HG03575 (cell line): ENCODE measurements at regions not wholly inside any gene's neighbourhood (a gene's known extent, or its start where the extent isn't known, plus 50 kb on each side); places are given as distances from the start of the nearest gene placed in this dataset.
"Not testable (repeated sequence)": the region's sequence is repeated elsewhere in the genome, so short reads cannot be mapped to it uniquely, and the experiment has no call there.

Source experiments
- ATAC-seq: cut with Tn5 transposase; IDR thresholded peaks from one replicate; pipeline ENCODE4 v1.9.1; 2021; ENCODE audit not compliant: unreplicated experiment, insufficient number of reproducible peaks, low FRiP score; ENCODE audit errors: extremely low read depth

DNA sequence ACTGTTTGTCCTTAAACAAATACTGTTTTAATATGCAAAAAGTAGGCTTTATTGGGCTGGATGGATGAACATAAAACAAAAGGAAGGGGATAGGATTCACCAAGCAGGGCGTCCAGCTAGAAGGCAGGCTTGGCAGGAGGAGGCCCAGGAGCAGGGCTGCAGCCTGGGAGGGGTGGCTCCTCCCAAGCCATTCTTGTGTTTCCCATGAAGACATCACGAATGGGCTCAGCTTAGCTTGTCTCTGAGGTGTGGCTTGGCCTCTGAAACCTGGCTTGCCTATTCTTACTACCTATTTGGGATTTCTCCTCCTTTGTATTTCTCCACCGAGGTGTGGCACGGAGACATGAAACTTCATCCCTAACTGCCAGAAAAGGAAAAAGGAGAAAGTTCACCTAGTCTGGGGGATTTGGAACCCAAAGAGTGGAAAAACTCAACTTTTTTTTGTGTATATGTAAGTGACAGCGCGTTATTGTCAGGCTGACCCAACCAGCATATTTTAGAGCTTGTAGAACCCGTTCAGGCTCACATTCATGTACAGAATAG lies 481.9 kb upstream of the SPRED2 start:
- no peak for ATAC-seq

DNA sequence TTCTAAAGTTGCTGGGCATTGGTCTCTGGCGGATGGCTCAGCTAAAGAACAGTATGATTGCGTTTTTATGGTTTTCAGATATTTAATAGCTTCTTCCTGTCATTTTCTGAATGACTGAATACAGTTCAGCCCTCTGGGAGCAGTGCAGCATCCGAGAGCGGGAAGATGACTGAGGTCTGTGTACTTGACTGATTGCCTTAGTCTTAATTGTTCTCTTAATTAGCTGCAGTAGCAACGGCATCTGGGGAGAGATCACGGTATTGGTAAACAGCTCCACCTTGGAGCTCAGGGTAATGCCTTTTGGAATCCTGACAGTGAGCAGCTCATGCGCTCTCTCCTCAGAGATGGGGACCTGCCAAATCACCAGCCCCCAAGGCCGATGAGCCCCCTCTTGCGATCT lies 481.4 kb upstream of the SPRED2 start:
- ATAC-seq, result no peak

DNA sequence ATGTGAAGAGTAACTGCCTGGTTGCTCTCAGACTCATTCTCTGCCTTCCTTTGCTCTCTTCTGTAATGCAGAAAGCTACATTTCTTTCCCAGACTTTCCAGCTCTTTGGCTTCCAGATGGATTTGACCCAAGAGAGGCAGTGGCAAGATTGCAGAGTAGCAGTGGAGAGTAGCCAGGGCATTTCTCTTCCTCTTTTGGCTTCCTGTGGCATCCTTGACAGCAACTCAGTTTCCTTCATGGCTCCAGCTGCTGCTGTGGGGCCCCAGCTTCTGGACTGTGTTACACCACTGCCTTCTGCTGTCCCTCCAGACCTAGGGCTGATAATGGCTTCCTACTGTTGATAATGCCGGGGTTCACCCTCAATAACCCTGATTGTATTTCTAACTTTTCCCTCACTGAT lies 469.4 kb upstream of the SPRED2 start:
- ATAC-seq, result no peak

DNA sequence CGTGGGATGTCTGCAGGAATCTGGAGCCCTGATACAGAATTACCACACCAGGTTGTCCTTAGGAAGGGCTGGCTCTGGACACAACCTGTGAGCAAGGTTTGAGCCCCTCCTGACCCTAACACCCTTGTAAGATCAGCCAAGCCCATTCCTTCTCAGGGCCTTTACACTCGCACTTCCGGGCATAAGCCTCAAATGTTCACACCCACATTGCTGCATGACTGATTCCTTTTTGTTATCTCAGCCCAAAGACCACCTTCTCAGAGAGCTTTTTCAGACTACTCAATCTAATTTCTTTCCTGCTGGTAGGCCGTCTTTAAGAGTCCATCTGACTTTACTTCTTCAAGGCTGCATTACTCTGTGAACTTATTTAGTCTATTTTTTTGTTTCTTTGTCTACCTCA lies 464.0 kb upstream of the SPRED2 start:
- ATAC-seq, result no peak

DNA sequence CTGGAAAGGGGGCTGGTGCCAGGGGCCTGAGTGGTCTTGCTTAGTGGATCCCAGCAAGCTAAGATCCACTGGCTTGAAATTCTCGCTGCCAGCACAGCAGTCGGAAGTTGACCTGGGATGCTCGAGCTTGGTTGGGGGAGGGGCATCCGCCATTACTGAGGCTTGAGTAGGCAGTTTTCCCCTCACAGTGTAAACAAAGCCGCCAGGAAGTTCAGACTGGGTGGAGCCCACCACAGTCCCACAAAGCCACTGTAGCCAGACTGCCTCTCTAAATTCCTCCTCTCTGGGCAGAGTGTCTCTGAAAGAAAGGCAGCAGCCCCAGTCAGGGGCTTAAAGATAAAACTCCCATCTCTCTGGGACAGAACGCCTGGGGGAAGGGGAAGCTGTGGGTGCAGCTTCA lies 457.7 kb upstream of the SPRED2 start:
- ATAC-seq, result not testable (repeated sequence)

DNA sequence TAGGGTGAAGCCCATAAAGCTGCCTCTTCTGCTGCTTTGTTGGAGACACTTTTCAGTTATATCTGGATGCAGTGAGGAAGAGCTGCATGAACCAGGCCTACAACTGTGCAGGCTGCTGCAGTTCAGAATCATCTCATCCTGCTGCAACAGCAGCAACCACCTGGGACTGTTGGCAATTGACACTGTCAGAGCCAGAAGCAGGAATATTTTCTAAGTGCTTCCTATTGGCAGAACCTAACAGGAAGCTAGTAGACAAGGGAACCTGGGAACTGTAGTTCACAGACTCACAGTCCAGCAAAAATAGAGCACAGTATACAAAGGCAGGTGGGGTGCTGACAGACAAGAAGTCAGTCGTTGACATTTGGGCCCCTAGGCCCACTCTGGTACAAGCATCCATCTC lies 452.9 kb upstream of the SPRED2 start:
- no peak for ATAC-seq

DNA sequence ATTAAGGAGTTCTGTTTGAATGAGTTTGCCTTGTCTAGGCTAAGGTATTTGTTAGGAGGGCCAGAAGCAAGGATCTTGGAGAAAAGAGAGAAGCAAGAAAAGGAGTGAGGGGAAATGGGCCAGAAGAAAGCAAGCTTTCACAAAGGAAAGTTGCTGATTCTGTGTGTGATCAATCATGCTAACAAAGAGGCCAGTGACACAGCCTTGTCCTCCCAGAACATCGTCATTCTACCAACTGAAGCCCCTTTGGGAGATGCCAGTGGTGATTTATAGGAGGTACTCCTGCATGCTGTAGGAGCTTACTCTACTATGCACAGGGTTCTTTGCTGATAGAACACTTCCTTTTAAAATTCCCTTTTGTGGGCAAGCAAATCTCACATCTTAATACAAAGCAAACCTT lies 449.2 kb upstream of the SPRED2 start:
- no peak for ATAC-seq

DNA sequence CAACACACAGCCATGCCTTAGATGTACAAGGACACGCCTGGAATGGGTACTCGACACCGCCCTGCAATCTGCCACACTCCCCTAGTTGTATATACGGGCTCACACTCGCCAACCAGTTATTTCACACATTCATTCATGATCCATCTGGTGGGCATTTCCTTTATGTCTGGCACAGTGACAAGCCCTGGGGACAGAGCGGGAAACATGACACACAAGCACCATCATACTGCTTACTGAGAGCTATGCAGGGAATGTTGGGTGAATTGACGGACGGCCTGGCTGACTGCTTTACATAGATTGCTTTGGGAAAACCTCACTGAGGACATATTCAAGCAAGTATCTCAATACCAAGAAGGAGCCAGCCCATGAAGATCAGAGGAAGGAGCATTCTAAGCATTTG lies 448.0 kb upstream of the SPRED2 start:
- ATAC-seq, result no peak

DNA sequence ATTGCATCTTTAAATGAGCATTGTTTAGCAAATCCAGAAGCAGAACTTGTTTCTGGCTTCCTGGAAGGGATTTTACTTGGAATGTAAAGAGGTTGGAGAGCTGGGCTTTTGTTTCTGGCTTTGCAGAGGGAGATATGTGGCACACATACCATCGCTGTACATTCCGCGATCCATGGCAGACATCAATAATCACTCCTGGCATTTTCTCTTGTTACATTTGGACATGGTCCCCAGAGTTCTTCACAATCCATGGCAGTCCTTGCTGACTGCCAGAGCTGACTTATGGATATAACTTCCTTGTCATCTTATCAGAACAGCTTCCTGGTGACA lies 445.6 kb upstream of the SPRED2 start:
- no peak for ATAC-seq

DNA sequence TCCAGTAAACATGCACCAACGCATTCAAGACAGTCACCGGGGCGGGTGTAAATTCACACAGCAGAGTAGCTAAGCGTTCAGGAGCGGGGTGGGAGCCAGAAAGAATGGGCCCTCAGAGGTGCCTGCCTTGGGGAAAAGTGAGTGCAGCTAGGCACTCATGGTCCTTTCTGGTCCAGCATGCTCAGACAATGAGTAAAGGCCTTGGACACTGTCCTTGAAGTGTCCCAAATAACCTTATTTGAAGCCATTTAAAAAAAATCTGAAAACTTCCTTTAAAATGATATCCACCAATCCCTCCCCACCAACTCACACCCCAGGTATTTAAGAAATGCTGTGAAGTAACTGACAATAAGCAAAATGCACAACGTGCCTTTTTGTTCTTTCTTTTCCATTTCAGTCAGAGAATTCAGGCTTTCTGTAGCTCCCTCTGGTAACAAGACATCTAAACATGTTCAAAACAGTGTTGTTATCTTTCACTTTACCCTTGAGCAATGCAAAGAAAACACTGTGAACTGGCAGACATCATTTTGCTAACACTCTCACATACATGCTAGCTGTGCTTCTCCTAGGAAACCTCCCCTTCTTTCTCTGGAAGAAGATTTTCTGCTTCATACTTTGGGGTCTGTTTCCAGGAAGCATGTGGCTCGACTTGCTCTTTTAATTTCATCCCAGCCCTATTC lies 445.1 kb upstream of the SPRED2 start:
- no peak for ATAC-seq

DNA sequence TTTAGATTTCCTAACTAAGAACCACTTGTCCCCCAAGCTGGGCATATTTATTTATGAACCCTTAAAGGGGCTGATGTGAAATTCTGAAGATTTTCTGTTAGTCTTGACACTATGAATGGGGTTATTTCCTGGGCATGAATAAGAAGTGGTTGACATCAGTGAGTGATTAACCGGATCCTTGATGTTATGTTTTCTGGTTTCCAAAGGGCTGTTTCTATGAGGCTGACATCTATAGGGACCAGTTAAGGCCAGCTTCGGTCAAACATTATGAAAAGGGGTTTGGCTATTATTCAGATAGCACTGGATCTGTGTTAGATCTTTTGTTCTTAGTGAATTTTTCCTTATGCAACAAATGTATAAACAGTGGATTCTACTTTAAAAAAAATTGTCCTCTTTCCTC lies 443.7 kb upstream of the SPRED2 start:
- ATAC-seq, result no peak

DNA sequence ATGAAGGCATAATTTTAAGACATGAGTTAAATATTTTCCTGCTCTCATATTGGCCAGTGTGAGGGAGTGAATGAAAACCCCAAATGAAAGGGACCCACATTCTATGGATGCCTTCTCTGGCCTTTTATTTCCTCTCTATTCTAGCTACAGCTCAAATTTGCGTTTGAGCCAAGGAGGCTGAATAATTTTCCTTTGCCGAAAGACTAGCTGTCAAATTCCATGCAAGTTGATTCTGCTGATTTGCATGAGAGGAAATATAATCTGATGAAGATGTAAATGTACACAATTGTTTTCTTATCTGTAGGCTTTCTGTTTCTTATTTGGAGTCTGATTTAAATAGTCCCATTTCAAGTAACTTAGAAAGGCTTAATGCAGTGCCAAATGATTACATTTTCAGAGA lies 438.4 kb upstream of the SPRED2 start:
- no peak for ATAC-seq

DNA sequence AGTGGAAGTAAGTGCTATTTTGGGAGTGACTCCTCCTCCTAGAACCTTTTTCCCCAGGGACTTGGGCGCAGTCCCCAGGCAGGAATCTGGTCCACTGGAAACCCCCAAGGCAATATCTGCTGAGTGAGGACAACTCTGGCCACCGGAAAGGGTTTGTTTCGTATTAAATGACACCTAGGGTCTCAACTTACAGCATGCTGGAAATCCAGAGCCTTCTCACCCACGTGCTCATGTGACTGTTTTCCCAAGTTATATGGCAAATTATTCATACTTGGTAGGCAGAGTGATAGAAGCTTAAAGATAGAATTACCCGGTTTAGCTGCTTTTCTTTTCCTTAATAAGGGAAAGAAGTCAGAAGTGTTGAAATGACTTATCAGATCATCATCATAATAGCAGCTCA lies 436.9 kb upstream of the SPRED2 start:
- ATAC-seq, result no peak

DNA sequence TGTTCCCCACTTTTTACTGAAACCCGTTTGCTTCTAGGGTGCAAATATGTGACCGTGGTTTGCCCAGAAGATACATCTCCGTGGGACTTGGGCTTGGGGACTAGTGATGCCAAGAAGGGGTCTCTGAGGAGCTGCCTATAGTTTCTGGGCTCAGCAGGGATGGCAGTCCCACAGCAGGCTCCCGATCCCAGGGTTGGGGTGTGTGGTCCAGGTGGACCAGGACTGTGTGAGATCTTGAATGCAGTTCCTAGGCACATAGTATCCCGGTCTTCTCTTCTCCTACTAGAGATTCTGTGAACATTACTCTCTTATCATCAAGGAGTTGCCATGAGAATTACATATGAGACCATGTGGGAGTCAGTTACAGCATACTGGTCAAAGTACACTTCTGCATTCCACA lies 435.8 kb upstream of the SPRED2 start:
- ATAC-seq, result no peak

DNA sequence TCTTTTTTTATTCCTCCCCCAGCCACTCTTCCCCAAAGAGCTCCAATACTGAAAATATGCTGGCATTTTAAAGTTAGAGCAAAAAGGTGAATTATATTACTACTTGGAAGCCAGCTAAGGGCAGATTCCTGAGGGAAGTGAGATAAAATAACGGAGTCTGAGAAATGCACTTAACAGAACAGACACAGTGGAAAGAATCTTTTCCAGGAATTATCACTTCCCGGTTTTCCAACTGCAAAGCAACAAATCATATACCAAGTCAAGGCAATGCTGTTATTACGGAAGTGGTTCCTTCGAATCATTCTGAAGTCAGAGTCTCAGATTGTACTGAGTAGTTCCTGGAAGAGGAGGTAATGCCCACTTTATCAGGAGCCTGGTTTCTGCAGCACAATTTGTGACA lies 435.0 kb upstream of the SPRED2 start:
- ATAC-seq, result no peak

DNA sequence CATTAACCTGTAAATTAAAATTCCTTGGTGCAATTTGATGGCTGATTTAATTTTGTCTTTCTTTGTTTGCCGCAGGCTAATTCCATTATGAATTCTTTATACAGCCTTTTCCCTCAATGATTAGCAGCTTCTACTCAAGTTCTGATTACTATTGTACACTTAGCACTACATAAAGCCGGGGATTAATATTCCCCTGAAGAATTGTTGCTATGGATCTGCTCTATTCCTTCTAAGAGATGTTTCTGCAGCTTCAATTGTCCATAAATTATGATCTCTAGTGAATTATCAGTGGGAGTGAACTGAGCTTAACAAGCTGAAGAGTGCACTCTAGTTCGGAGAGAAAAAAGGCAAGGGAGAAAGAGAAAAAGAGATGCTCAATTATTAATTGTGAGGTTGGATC lies 433.7 kb upstream of the SPRED2 start:
- no peak for ATAC-seq

DNA sequence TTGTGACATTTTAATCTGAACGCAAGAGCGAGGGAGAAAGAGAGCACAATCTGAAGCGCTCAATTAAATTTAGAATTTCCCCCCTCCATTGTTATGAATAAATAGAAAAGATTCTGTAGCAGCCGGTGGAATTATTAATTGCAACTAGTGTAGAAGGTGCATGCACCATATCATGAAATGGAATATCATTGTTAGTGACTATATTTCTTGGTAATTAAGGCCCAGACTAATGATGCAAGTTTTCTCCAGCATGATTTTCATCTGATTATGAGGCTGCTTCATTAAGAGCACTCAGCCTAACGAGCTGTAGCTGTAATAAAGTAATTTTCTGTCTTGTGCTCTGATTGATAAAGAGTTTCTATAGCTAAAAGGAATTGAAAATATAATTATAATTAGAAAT lies 432.2 kb upstream of the SPRED2 start:
- no peak for ATAC-seq

DNA sequence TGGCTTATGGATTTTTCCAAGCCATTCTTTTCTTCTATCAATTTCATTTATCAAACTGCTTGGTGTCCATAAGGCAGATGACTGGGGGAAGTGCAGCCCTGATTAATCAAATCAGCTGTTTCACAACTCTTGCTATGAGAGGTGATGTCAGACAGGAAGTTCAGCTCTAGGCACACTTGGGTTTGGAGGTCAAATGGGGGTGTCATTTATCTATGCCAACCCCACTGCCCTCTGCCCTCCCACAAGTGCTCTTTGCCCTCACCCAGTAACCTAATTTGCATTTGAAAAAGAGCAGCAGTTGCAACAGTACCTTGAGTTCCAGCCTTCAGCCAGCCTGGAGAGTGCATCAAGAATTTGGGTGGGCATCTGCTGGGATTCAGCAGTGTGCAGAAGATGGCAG lies 431.3 kb upstream of the SPRED2 start:
- no peak for ATAC-seq

DNA sequence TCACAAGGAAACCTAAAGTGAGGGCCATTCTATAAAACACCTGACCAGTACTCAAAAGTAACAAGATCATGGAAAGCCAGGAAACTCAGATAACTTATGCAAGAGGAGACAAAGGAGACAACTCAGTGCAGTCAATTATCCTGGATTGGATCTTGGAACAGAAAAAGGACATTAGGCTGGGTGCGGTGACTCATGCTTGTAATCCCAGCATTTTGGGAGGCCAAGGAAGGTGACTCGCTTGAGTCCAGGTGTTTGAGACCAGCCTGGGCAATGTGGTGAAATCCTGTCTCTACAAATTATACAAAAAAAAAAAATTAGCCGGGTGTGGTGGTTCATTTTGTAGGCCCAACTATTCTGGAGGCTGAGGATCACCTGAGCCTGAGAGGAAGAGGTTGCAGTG lies 424.5 kb upstream of the SPRED2 start:
- ATAC-seq, result no peak

DNA sequence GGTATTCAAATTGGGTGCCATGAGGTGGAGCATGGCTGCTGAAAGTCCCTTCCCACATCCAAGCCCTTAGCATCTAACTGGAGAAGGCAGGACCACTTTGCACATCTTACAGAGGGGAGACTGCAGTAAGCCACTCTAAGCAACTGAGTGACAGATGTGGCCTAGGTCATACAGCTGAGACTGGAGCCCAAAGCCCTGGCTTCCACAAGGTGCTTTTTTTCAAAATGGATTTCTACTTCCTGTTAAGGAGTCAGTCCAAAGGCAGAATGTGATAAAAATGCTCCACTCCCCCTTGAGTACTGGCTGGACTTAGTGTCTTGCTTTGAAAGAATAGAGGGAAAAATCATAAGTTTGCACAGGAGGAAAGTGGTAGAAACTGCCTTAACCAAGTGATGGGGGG lies 424.0 kb upstream of the SPRED2 start:
- no peak for ATAC-seq

DNA sequence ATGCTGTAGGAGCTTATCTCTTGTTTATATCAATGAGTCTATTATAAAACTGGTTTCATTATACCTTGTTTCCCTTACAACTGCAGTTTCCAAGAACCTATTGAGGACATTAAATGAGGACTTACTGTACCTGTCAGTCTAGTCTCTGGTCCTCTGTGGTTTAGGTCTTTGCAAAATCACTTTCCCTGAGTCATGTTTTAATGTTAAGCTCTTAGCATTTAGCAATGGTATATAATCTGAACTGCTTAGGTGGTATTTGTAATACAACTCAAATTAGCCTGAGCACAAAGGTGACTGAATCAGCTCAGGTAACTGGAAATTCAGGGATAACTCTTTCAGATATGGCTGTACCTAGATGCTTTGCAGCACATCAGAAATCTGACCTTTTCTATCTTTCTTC lies 418.3 kb upstream of the SPRED2 start:
- ATAC-seq, result no peak
